Natural killer cell (primary cell): ENCODE measurements at regions not wholly inside any gene's neighbourhood (a gene's known extent, or its start where the extent isn't known, plus 50 kb on each side); places are given as distances from the start of the nearest gene placed in this dataset.

Experiments used
- ATAC-seq, 3 donors: fragments of 150-1000 bp in 2 of 3; fragments of 200-7000 bp in 1 of 3; cut with Tn5 transposase; 1 replicate in 1 of 3; 2 replicates in 2 of 3; pipeline ENCODE4 v1.10.0; 2021; ENCODE audit warnings: mild to moderate bottlenecking in 2 of 3, moderate library complexity in 2 of 3
- DNase-seq, 2 donors: peaks; one replicate each; pipeline versions ENCODE4 v3.0.0 to v3.0.0-alpha.2; 2013 to 2021; ENCODE audit warnings: mixed read lengths in 1 of 2
- H3K27ac ChIP-seq: one replicate; pipeline ENCODE4 v1.5.1; 2013; ENCODE audit warnings: mild to moderate bottlenecking, low read length
- H3K27me3 ChIP-seq: one replicate; pipeline ENCODE4 v1.6.1; 2013; ENCODE audit warnings: low read length; ENCODE audit not compliant: control insufficient read depth, insufficient read depth
- H3K36me3 ChIP-seq: one replicate; pipeline ENCODE4 v1.6.1; 2013; ENCODE audit warnings: low read length; ENCODE audit not compliant: control insufficient read depth, insufficient read depth
- H3K4me1 ChIP-seq: one replicate; pipeline ENCODE4 v1.6.1; 2013; ENCODE audit warnings: low read length; ENCODE audit not compliant: control insufficient read depth, insufficient read depth
- H3K4me3 ChIP-seq: one replicate; pipeline ENCODE4 v1.5.1; 2013; ENCODE audit warnings: low read length
- H3K9me3 ChIP-seq: one replicate; pipeline ENCODE4 v1.6.1; 2013; ENCODE audit warnings: low read length; ENCODE audit not compliant: control insufficient read depth, insufficient read depth
- H3K27ac Mint-ChIP-seq, 2 donors: one replicate each; pipeline ENCODE4 v1.8.0; 2022; ENCODE audit warnings: mild to moderate bottlenecking in 2 of 2, mixed read lengths in 2 of 2, moderate library complexity in 1 of 2
- H3K27me3 Mint-ChIP-seq, 2 donors: one replicate each; pipeline ENCODE4 v1.8.0; 2022; ENCODE audit warnings: low read depth in 2 of 2, mixed read lengths in 2 of 2
- H3K36me3 Mint-ChIP-seq: one replicate; pipeline ENCODE4 v1.8.0; 2022; ENCODE audit warnings: mixed read lengths
- H3K4me1 Mint-ChIP-seq, 2 donors: one replicate each; pipeline ENCODE4 v1.8.0; 2022; ENCODE audit warnings: mixed read lengths in 2 of 2
- H3K4me3 Mint-ChIP-seq: one replicate; pipeline ENCODE4 v1.8.0; 2022; ENCODE audit warnings: mild to moderate bottlenecking, moderate library complexity, mixed read lengths
- H3K9me3 Mint-ChIP-seq, 2 donors: one replicate each; pipeline ENCODE4 v1.8.0; 2022; ENCODE audit warnings: mixed read lengths in 2 of 2
- CTCF ChIP-seq: fragments of 200-600 bp; IDR thresholded peaks from one replicate; pipeline ENCODE4 v1.8.0; 2022; ENCODE audit warnings: antibody characterized with exemption
- WGBS: methylation state at CpG from one replicate; pipeline ENCODE4 v1.1.7; 2013; ENCODE audit warnings: missing lambda C conversion rate; ENCODE audit not compliant: insufficient coverage; 5-methylcytosine and 5-hydroxymethylcytosine counted together
- intact Hi-C: fragments of 100-400 bp; cut with micrococcal nuclease; formaldehyde crosslinking; loops from one replicate; pipeline ENCODE4 v1.14.2; 2022

GRCh38 chr18:30280186-30280585 is 762.4 kb downstream of the DSC3 start:
- TF ChIP-seq CTCF, result no peak
- H3K9me3 ChIP-seq, result no peaks in the 10 kb centered on the region
- no peak overlapping the region for H3K27ac ChIP-seq
- H3K4me1 ChIP-seq, result no peaks in the 10 kb centered on the region
- H3K36me3 ChIP-seq, result no peaks in the 10 kb centered on the region
- Mint-ChIP-seq H3K27ac (no peak overlapping the region), H3K27me3 (no peaks in the 10 kb centered on the region), H3K9me3 (peaks cover 0 to 5% of the 10 kb centered on the region in 2 donors), H3K36me3 (no peaks in the 10 kb centered on the region), H3K4me3 (no peak overlapping the region), H3K4me1 (no peaks in the 10 kb centered on the region)
- no peak for DNase-seq
- H3K4me3 ChIP-seq, result no peak overlapping the region
- ATAC-seq, result no peak
- no peaks in the 10 kb centered on the region for H3K27me3 ChIP-seq
- intact Hi-C loops, result no loop called here

GRCh38 chr18:30277676-30278075 is 764.9 kb downstream of the DSC3 start:
- intact Hi-C loops, result no loop called here
- H3K27me3 ChIP-seq, result no peaks in the 10 kb centered on the region
- Mint-ChIP-seq H3K27ac (no peak overlapping the region), H3K36me3 (no peaks in the 10 kb centered on the region), H3K4me1 (no peaks in the 10 kb centered on the region), H3K9me3 (peaks cover 4 to 6% of the 10 kb centered on the region in 2 donors), H3K4me3 (no peak overlapping the region), H3K27me3 (no peaks in the 10 kb centered on the region)
- TF ChIP-seq CTCF, result no peak
- 100% methylated on average over 1 of the region's 1 CpG for WGBS
- no peaks in the 10 kb centered on the region for H3K9me3 ChIP-seq
- H3K27ac ChIP-seq, result no peak overlapping the region
- no peak overlapping the region for H3K4me3 ChIP-seq
- no peak for ATAC-seq
- H3K36me3 ChIP-seq, result no peaks in the 10 kb centered on the region
- no peaks in the 10 kb centered on the region for H3K4me1 ChIP-seq
- no peak for DNase-seq

GRCh38 chr18:30271716-30272115 is 770.8 kb downstream of the DSC3 start:
- Histone ChIP-seq H3K9me3 (no peaks in the 10 kb centered on the region), H3K36me3 (no peaks in the 10 kb centered on the region), H3K4me3 (no peak overlapping the region), H3K27ac (no peak overlapping the region), H3K27me3 (no peaks in the 10 kb centered on the region), H3K4me1 (no peaks in the 10 kb centered on the region)
- H3K27ac Mint-ChIP-seq, result no peak overlapping the region
- no peak for DNase-seq
- H3K4me1 Mint-ChIP-seq, result no peaks in the 10 kb centered on the region
- peaks cover 8 to 10% of the 10 kb centered on the region in 2 donors for H3K9me3 Mint-ChIP-seq
- no peak for TF ChIP-seq CTCF
- no peak for ATAC-seq
- intact Hi-C loops, result no loop called here
- H3K4me3 Mint-ChIP-seq, result no peak overlapping the region
- WGBS, result 91% methylated on average over 3 of the region's 3 CpGs
- H3K36me3 Mint-ChIP-seq, result no peaks in the 10 kb centered on the region
- no peaks in the 10 kb centered on the region for H3K27me3 Mint-ChIP-seq

- ATAC-seq, result no peak
Observed at GRCh38 chr18:30265190-30265589, 777.4 kb downstream of the DSC3 start.

More at GRCh38 chr18:30265190-30265589, 777.4 kb downstream of the DSC3 start:
- Histone ChIP-seq H3K36me3 (no peaks in the 10 kb centered on the region), H3K4me3 (no peak overlapping the region), H3K9me3 (no peaks in the 10 kb centered on the region), H3K27me3 (no peaks in the 10 kb centered on the region), H3K4me1 (no peaks in the 10 kb centered on the region), H3K27ac (no peak overlapping the region)
- intact Hi-C loops, result no loop called here
- Mint-ChIP-seq H3K9me3 (peaks cover 7 to 12% of the 10 kb centered on the region in 2 donors), H3K36me3 (no peaks in the 10 kb centered on the region), H3K4me1 (no peaks in the 10 kb centered on the region), H3K4me3 (no peak overlapping the region), H3K27me3 (no peaks in the 10 kb centered on the region), H3K27ac (no peak overlapping the region)
- TF ChIP-seq CTCF, result no peak
- DNase-seq, result no peak
- 92% methylated on average over 2 of the region's 3 CpGs for WGBS
